Testis (tissue), 2 donors: ENCODE measurements at regions not wholly inside any gene's neighbourhood (a gene's known extent, or its start where the extent isn't known, plus 50 kb on each side); places are given as distances from the start of the nearest gene placed in this dataset.

ENCODE experiments used
- POLR2A ChIP-seq: fragments of 450-650 bp; IDR thresholded peaks from one replicate; pipeline ENCODE4 v1.6.1; 2017; ENCODE audit warnings: antibody characterized with exemption, mild to moderate bottlenecking, moderate library complexity
- TF ChIP-seq, protein P1 (sequence below), 3 experiments: fragments of 450-650 bp in 2 of 3; fragments of 200-600 bp in 1 of 3; sonication (generic) in 1 of 3; IDR thresholded peaks; one replicate each; pipeline ENCODE4 v1.5.1; 2016 to 2019; ENCODE audit warnings: antibody characterized with exemption in 3 of 3, mild to moderate bottlenecking in 2 of 3, moderate library complexity in 1 of 3

- no peak for TF ChIP-seq POLR2A
- TF ChIP-seq, protein P1, sequence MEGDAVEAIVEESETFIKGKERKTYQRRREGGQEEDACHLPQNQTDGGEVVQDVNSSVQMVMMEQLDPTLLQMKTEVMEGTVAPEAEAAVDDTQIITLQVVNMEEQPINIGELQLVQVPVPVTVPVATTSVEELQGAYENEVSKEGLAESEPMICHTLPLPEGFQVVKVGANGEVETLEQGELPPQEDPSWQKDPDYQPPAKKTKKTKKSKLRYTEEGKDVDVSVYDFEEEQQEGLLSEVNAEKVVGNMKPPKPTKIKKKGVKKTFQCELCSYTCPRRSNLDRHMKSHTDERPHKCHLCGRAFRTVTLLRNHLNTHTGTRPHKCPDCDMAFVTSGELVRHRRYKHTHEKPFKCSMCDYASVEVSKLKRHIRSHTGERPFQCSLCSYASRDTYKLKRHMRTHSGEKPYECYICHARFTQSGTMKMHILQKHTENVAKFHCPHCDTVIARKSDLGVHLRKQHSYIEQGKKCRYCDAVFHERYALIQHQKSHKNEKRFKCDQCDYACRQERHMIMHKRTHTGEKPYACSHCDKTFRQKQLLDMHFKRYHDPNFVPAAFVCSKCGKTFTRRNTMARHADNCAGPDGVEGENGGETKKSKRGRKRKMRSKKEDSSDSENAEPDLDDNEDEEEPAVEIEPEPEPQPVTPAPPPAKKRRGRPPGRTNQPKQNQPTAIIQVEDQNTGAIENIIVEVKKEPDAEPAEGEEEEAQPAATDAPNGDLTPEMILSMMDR (IDR thresholded peaks at IDR 0.05) = no peak
Measured at GRCh38 chr9:129400971-129401622, 219.8 kb downstream of the C9orf50 start.
